HCT116 (cell line): ENCODE measurements at regions not wholly inside any gene's neighbourhood (a gene's known extent, or its start where the extent isn't known, plus 50 kb on each side); places are given as distances from the start of the nearest gene placed in this dataset.

Experiments used
- CTCF ChIP-seq, 3 experiments: fragments of 200-600 bp in 1 of 3; sonication (generic) in 1 of 3; IDR thresholded peaks in 2 of 3; conservative IDR thresholded peaks in 1 of 3; 2 replicates each; pipeline ENCODE4 v1.5.1; 2012 to 2017; ENCODE audit warnings: low read depth in 2 of 3, low read length in 2 of 3, antibody characterized with exemption in 1 of 3, borderline replicate concordance in 1 of 3, control low read depth in 1 of 3, mild to moderate bottlenecking in 1 of 3, mixed read lengths in 1 of 3, mixed run types in 1 of 3, moderate library complexity in 1 of 3; ENCODE audit not compliant: insufficient read depth in 1 of 3
- EZH2 ChIP-seq: fragments of 200-600 bp; sonication (generic); IDR thresholded peaks from 2 replicates; pipeline ENCODE4 v1.6.1; 2017; ENCODE audit warnings: antibody characterized with exemption, mixed run types
- MAX ChIP-seq: IDR thresholded peaks from 2 replicates; pipeline ENCODE4 v1.6.1; 2012
- POLR2A ChIP-seq: IDR thresholded peaks from 2 replicates; pipeline ENCODE4 v1.7.0; 2011; ENCODE audit warnings: borderline replicate concordance; ENCODE audit not compliant: insufficient read depth, insufficient read length; ENCODE audit errors: extremely low read depth
- POLR2AphosphoS5 ChIP-seq: IDR thresholded peaks from 2 replicates; pipeline ENCODE4 v1.6.1; 2011; ENCODE audit warnings: mild to moderate bottlenecking, low read depth, low read length, moderate library complexity
- ZFX ChIP-seq: fragments of 450-650 bp; IDR thresholded peaks from 2 replicates; pipeline ENCODE4 v1.6.1; 2017
- TF ChIP-seq, protein P1 (sequence below): IDR thresholded peaks from 2 replicates; pipeline ENCODE4 v1.6.1; 2011; ENCODE audit warnings: mild to moderate bottlenecking, low read length, moderate library complexity; ENCODE audit not compliant: insufficient replicate concordance; ENCODE audit errors: extremely low read depth

DNA sequence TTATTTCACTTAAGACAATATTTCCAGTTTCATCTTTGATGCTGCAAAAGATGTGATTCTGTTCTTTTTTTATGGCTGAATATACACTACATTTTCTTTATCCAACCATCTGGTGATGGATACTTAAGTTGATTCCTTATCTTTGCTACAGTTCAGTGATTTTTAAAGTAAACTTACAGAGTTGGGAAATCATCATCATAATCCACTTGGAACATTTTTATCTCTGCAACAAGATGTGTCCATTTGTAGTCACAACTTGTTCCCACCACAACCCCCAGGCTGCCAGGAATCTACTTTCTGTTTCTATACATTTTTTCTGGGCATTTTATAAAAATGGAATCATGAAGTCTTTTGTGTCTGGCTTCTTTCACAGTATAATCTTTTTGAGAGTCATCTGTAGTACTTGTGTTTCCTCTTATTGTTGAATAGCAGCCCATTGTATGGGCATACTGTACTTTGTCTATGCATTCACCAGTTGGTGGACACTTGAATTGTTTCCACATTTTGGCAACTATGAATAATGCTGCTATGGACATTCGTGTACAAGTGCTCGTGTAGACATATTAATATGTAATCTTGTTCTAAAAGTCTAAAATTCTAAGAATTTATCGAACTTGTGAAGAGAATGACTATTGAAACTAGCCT, 212.5 kb upstream of the DDHD1 start:
- TF ChIP-seq ZFX: no peak
- no peak for TF ChIP-seq MAX
- TF ChIP-seq POLR2AphosphoS5: no peak
- TF ChIP-seq CTCF (IDR thresholded peaks at IDR 0.05 in 2 of 3, conservative IDR thresholded peaks at IDR 0.05 in 1 of 3; ENCODE audit: borderline replicate concordance in 1 of 3, insufficient read depth in 1 of 3, low read depth in 2 of 3, low read length in 2 of 3): no peak
- TF ChIP-seq POLR2A: no peak
- TF ChIP-seq, protein P1, sequence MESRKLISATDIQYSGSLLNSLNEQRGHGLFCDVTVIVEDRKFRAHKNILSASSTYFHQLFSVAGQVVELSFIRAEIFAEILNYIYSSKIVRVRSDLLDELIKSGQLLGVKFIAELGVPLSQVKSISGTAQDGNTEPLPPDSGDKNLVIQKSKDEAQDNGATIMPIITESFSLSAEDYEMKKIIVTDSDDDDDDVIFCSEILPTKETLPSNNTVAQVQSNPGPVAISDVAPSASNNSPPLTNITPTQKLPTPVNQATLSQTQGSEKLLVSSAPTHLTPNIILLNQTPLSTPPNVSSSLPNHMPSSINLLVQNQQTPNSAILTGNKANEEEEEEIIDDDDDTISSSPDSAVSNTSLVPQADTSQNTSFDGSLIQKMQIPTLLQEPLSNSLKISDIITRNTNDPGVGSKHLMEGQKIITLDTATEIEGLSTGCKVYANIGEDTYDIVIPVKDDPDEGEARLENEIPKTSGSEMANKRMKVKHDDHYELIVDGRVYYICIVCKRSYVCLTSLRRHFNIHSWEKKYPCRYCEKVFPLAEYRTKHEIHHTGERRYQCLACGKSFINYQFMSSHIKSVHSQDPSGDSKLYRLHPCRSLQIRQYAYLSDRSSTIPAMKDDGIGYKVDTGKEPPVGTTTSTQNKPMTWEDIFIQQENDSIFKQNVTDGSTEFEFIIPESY: no peak
- TF ChIP-seq EZH2: no peak
